ENCODE measurements at regions not wholly inside any gene's neighbourhood (a gene's known extent, or its start where the extent isn't known, plus 50 kb on each side); places are given as distances from the start of the nearest gene placed in this dataset.
A peak's percentile ranks its signal among the peaks of the same experiment; 100 is the strongest.

- peak overlapping the region; percentile 45 for H3K4me2 ChIP-seq (replicated peaks; ENCODE audit: extremely low read depth, low read length, poor library complexity, severe bottlenecking)
- no peak overlapping the region for H3K9ac ChIP-seq (ENCODE audit: insufficient read depth, low read length, poor library complexity, severe bottlenecking)
- H4K20me1 ChIP-seq (ENCODE audit: insufficient read depth, low read length), result no peaks in the 10 kb centered on the region
- H3K27me3 Mint-ChIP-seq (ENCODE audit: low read depth in 3 of 3), result peaks cover 1 to 16% (median 15%) of the 10 kb centered on the region in 3 donors
- peak overlapping the region; percentile 46 for H2AFZ ChIP-seq (ENCODE audit: insufficient read depth, low read depth, low read length, poor library complexity, severe bottlenecking)
- H3K4me3 Mint-ChIP-seq, result no peak overlapping the region
- no peaks in the 10 kb centered on the region for H3K27me3 ChIP-seq (ENCODE audit: control insufficient read depth in 2 of 2, insufficient read depth in 2 of 2, low read length in 2 of 2)
- peak; percentile 94 for TF ChIP-seq CTCF (IDR thresholded peaks at IDR 0.05)
- no peaks in the 10 kb centered on the region for H3K79me2 ChIP-seq (ENCODE audit: insufficient read depth, low read length)
- intact Hi-C loops (cut with micrococcal nuclease), result loop anchor here (2.0 kb wide), 2 partner anchors 950 to 952 kb away; no protein-coding TSS in a partner anchor
- H3K9me3 Mint-ChIP-seq, result peaks cover 0 to 2% (median 0%) of the 10 kb centered on the region in 7 donors
- H3K9me3 ChIP-seq (replicated peaks in 1 of 2; ENCODE audit: control insufficient read depth in 1 of 2, insufficient read depth in 1 of 2, low read length in 2 of 2), result no peaks in the 10 kb centered on the region
- H3K36me3 Mint-ChIP-seq, result no peaks in the 10 kb centered on the region
- H3K27ac Mint-ChIP-seq, result no peak overlapping the region
- H3K36me3 ChIP-seq (replicated peaks in 1 of 2; ENCODE audit: control insufficient read depth in 1 of 2, insufficient read depth in 2 of 2, low read length in 2 of 2), result no peaks in the 10 kb centered on the region
- no peaks in the 10 kb centered on the region for H3K4me1 Mint-ChIP-seq
- whole genome bisulfite sequencing (ENCODE audit: insufficient coverage), result 36% methylated on average over 38 of the region's 40 CpGs
- peak; percentile 44 to 64 (median 53) for DNase-seq
- peaks cover 0 to 5% of the 10 kb centered on the region in 2 donors for H3K4me1 ChIP-seq (ENCODE audit: control insufficient read depth in 1 of 2, insufficient read depth in 2 of 2, low read length in 2 of 2)
- no peak overlapping the region for H3K27ac ChIP-seq (ENCODE audit: low read depth in 1 of 2, low read length in 2 of 2)
- peak overlapping the region in 1 of 3 experiments; percentile 30 for H3K4me3 ChIP-seq (replicated peaks in 1 of 3; ENCODE audit: low read depth in 2 of 3, low read length in 3 of 3)
These were observed 496.4 kb downstream of the BUD13 start for GRCh38 chr11:116276051-116277044.

- no peaks in the 10 kb centered on the region for H3K27me3 ChIP-seq (ENCODE audit: control insufficient read depth in 2 of 2, insufficient read depth in 2 of 2, low read length in 2 of 2)
- Mint-ChIP-seq H3K9me3 (peaks cover 0 to 2% (median 0%) of the 10 kb centered on the region in 7 donors), H3K4me1 (no peaks in the 10 kb centered on the region), H3K27ac (no peak overlapping the region), H3K27me3 (ENCODE audit: low read depth in 3 of 3) (peaks cover 3 to 16% (median 15%) of the 10 kb centered on the region in 3 donors), H3K4me3 (no peak overlapping the region), H3K36me3 (no peaks in the 10 kb centered on the region)
- H3K4me3 ChIP-seq (replicated peaks in 1 of 3; ENCODE audit: low read depth in 2 of 3, low read length in 3 of 3), result no peak overlapping the region
- no peaks in the 10 kb centered on the region for H3K36me3 ChIP-seq (replicated peaks in 1 of 2; ENCODE audit: control insufficient read depth in 1 of 2, insufficient read depth in 2 of 2, low read length in 2 of 2)
- H2AFZ ChIP-seq (ENCODE audit: insufficient read depth, low read depth, low read length, poor library complexity, severe bottlenecking), result no peak overlapping the region
- WGBS (ENCODE audit: insufficient coverage), result 83% methylated on average over 5 of the region's 5 CpGs
- no peak for TF ChIP-seq CTCF (IDR thresholded peaks at IDR 0.05)
- no peak overlapping the region for H3K9ac ChIP-seq (ENCODE audit: insufficient read depth, low read length, poor library complexity, severe bottlenecking)
- H3K4me1 ChIP-seq (ENCODE audit: control insufficient read depth in 1 of 2, insufficient read depth in 2 of 2, low read length in 2 of 2), result peaks cover 0 to 5% of the 10 kb centered on the region in 2 donors
- no peaks in the 10 kb centered on the region for H4K20me1 ChIP-seq (ENCODE audit: insufficient read depth, low read length)
- DNase-seq, result peak in 1 of 3 donors; percentile 13
- H3K27ac ChIP-seq (ENCODE audit: low read depth in 1 of 2, low read length in 2 of 2), result no peak overlapping the region
- H3K4me2 ChIP-seq (replicated peaks; ENCODE audit: extremely low read depth, low read length, poor library complexity, severe bottlenecking), result no peak overlapping the region
- no peaks in the 10 kb centered on the region for H3K9me3 ChIP-seq (replicated peaks in 1 of 2; ENCODE audit: control insufficient read depth in 1 of 2, insufficient read depth in 1 of 2, low read length in 2 of 2)
- H3K79me2 ChIP-seq (ENCODE audit: insufficient read depth, low read length), result no peaks in the 10 kb centered on the region
- intact Hi-C loops (cut with micrococcal nuclease), result loop anchor here (2.0 kb wide), 2 partner anchors 949 to 951 kb away; no protein-coding TSS in a partner anchor
These were observed 497.2 kb downstream of the BUD13 start for GRCh38 chr11:116275635-116276034.

Data from CD14-positive monocyte (primary cell).